ENCODE measurements at regions not wholly inside any gene's neighbourhood (a gene's known extent, or its start where the extent isn't known, plus 50 kb on each side); places are given as distances from the start of the nearest gene placed in this dataset.

GRCh38 chr1:80767711-80768110 is 1033.0 kb upstream of the ADGRL2 start:
- DNase-seq, result no peak

- DNase-seq, result no peak
These were observed 1041.4 kb upstream of the ADGRL2 start for GRCh38 chr1:80759354-80759753.

- DNase-seq, result no peak
These were observed 1044.8 kb upstream of the ADGRL2 start for GRCh38 chr1:80755944-80756343.

- DNase-seq, result no peak
These were observed 1049.5 kb upstream of the ADGRL2 start for GRCh38 chr1:80751204-80751603.

GRCh38 chr1:80731241-80731894 is 1069.4 kb upstream of the ADGRL2 start:
- no peak for DNase-seq

- no peak for DNase-seq
These were observed 1078.1 kb upstream of the ADGRL2 start for GRCh38 chr1:80722611-80723010.

- no peak for DNase-seq
These were observed 1094.2 kb upstream of the ADGRL2 start for GRCh38 chr1:80706526-80706925.

- no peak for DNase-seq
These were observed 1122.3 kb upstream of the ADGRL2 start for GRCh38 chr1:80678438-80678837.

- DNase-seq, result no peak
These were observed 1125.3 kb upstream of the ADGRL2 start for GRCh38 chr1:80675454-80675853.

- no peak for DNase-seq
These were observed 1126.7 kb upstream of the ADGRL2 start for GRCh38 chr1:80673935-80674597.

- no peak for DNase-seq
These were observed 1132.4 kb upstream of the ADGRL2 start for GRCh38 chr1:80668372-80668771.

GRCh38 chr1:80666073-80666472 is 1134.7 kb upstream of the ADGRL2 start:
- DNase-seq, result no peak

GRCh38 chr1:80659161-80659560 is 1141.6 kb upstream of the ADGRL2 start:
- DNase-seq, result no peak

- no peak for DNase-seq
These were observed 1143.0 kb upstream of the ADGRL2 start for GRCh38 chr1:80657707-80658106.

GRCh38 chr1:80657044-80657643 is 1143.6 kb upstream of the ADGRL2 start:
- no peak for DNase-seq

- DNase-seq, result no peak
These were observed 1144.1 kb upstream of the ADGRL2 start for GRCh38 chr1:80656641-80657040.

GRCh38 chr1:80656014-80656636 is 1144.6 kb upstream of the ADGRL2 start:
- no peak for DNase-seq

GRCh38 chr1:80646053-80646452 is 1154.7 kb upstream of the ADGRL2 start:
- DNase-seq, result no peak

- DNase-seq, result no peak
These were observed 1155.1 kb upstream of the ADGRL2 start for GRCh38 chr1:80645621-80646020.

GRCh38 chr1:80640978-80641377 is 1159.8 kb upstream of the ADGRL2 start:
- DNase-seq, result no peak

- no peak for DNase-seq
These were observed 1160.8 kb upstream of the ADGRL2 start for GRCh38 chr1:80639777-80640533.

GRCh38 chr1:80633947-80634706 is 1166.6 kb upstream of the ADGRL2 start:
- no peak for DNase-seq

All from left kidney (tissue), 1 donor.